OCI-LY1 (cell line): ENCODE measurements at regions not wholly inside any gene's neighbourhood (a gene's known extent, or its start where the extent isn't known, plus 50 kb on each side); places are given as distances from the start of the nearest gene placed in this dataset.

Experiments used
- CTCF ChIP-seq: fragments of 200-600 bp; sonication (generic), shearing (Covaris generic); IDR thresholded peaks from 2 replicates; pipeline ENCODE4 v1.5.1; 2017; ENCODE audit warnings: mild to moderate bottlenecking, antibody characterized with exemption, low read length, moderate library complexity, mixed read lengths
- EZH2 ChIP-seq: fragments of 200-600 bp; sonication (generic), shearing (Covaris generic); IDR thresholded peaks from 2 replicates; pipeline ENCODE4 v1.8.0; 2017; ENCODE audit warnings: borderline replicate concordance, mixed run types, mild to moderate bottlenecking, antibody characterized with exemption, low read length, moderate library complexity, mixed read lengths

- TF ChIP-seq EZH2 (no peak), CTCF (no peak)
Measured at GRCh38 chr1:9439074-9439761, 100.0 kb upstream of the SLC25A33 start.
